D721Med (cell line): ENCODE measurements at regions not wholly inside any gene's neighbourhood (a gene's known extent, or its start where the extent isn't known, plus 50 kb on each side); places are given as distances from the start of the nearest gene placed in this dataset.

Experiments used
- DNase-seq: peaks from one replicate; pipeline ENCODE4 v3.0.0; 2011; ENCODE audit warnings: low spot score; ENCODE audit not compliant: insufficient read length
- FAIRE-seq: peaks from 2 replicates; lab custom pipeline; 2011; peaks lifted over from hg19 to GRCh38; lab: Jason Lieb, UNC
- CTCF ChIP-seq: IDR thresholded peaks from 2 replicates; pipeline ENCODE4 v1.5.1; 2012; ENCODE audit warnings: mild to moderate bottlenecking, control low read depth; ENCODE audit not compliant: insufficient read depth; ENCODE audit errors: missing control alignments

GRCh38 chr7:125747966-125748365 is 818.3 kb upstream of the POT1 start:
- TF ChIP-seq CTCF = no peak
- DNase-seq = no peak
- no peak for FAIRE-seq

- DNase-seq (no peak), FAIRE-seq (no peak)
- TF ChIP-seq CTCF = no peak
Observed at GRCh38 chr7:125746510-125746909, 816.9 kb upstream of the POT1 start.

- FAIRE-seq = no peak
- no peak for TF ChIP-seq CTCF
Observed at GRCh38 chr7:125727215-125727614, 797.6 kb upstream of the POT1 start.

GRCh38 chr7:125695626-125696025 is 766.0 kb upstream of the POT1 start:
- TF ChIP-seq CTCF = no peak

More at GRCh38 chr7:125727215-125727614, 797.6 kb upstream of the POT1 start:
- DNase-seq = no peak

GRCh38 chr7:125683156-125683555 is 753.5 kb upstream of the POT1 start:
- no peak for TF ChIP-seq CTCF
- DNase-seq (no peak), FAIRE-seq (no peak)

More at GRCh38 chr7:125695626-125696025, 766.0 kb upstream of the POT1 start:
- FAIRE-seq (peak; percentile 35), DNase-seq (no peak)

GRCh38 chr7:125681508-125681907 is 751.9 kb upstream of the POT1 start:
- no peak for FAIRE-seq
- no peak for TF ChIP-seq CTCF

GRCh38 chr7:125678771-125679170 is 749.1 kb upstream of the POT1 start:
- no peak for DNase-seq
- no peak for TF ChIP-seq CTCF
- no peak for FAIRE-seq

More at GRCh38 chr7:125681508-125681907, 751.9 kb upstream of the POT1 start:
- no peak for DNase-seq
